ENCODE measurements at regions not wholly inside any gene's neighbourhood (a gene's known extent, or its start where the extent isn't known, plus 50 kb on each side); places are given as distances from the start of the nearest gene placed in this dataset.

GRCh38 chr5:85017261-85017660 lies 632.6 kb upstream of the EDIL3 start:
- TF ChIP-seq, protein P1, sequence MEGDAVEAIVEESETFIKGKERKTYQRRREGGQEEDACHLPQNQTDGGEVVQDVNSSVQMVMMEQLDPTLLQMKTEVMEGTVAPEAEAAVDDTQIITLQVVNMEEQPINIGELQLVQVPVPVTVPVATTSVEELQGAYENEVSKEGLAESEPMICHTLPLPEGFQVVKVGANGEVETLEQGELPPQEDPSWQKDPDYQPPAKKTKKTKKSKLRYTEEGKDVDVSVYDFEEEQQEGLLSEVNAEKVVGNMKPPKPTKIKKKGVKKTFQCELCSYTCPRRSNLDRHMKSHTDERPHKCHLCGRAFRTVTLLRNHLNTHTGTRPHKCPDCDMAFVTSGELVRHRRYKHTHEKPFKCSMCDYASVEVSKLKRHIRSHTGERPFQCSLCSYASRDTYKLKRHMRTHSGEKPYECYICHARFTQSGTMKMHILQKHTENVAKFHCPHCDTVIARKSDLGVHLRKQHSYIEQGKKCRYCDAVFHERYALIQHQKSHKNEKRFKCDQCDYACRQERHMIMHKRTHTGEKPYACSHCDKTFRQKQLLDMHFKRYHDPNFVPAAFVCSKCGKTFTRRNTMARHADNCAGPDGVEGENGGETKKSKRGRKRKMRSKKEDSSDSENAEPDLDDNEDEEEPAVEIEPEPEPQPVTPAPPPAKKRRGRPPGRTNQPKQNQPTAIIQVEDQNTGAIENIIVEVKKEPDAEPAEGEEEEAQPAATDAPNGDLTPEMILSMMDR (IDR thresholded peaks at IDR 0.05 in 8 of 11, conservative IDR thresholded peaks at IDR 0.05 in 3 of 11) = no peak
- TF ChIP-seq POLR2AphosphoS5 (IDR thresholded peaks at IDR 0.05) (no peak), POLR2A (IDR thresholded peaks at IDR 0.05) (no peak)
